GM20000 (cell line): ENCODE measurements at regions not wholly inside any gene's neighbourhood (a gene's known extent, or its start where the extent isn't known, plus 50 kb on each side); places are given as distances from the start of the nearest gene placed in this dataset.

Experiments used
- DNase-seq: peaks from one replicate; pipeline ENCODE4 v3.0.0; 2012; ENCODE audit warnings: low spot score
- CTCF ChIP-seq: IDR thresholded peaks from 2 replicates; pipeline ENCODE4 v1.5.1; 2012; ENCODE audit warnings: mild to moderate bottlenecking, control low read depth; ENCODE audit errors: extremely low read depth, missing control alignments

- DNase-seq = no peak
- no peak for TF ChIP-seq CTCF
Measured at GRCh38 chr11:93959663-93960062, 61.5 kb upstream of the HEPHL1 start.

GRCh38 chr11:93963072-93963471 is 58.1 kb upstream of the HEPHL1 start:
- DNase-seq = no peak
- no peak for TF ChIP-seq CTCF

- no peak for TF ChIP-seq CTCF
- DNase-seq = no peak
Measured at GRCh38 chr11:93967258-93967657, 53.9 kb upstream of the HEPHL1 start.

- TF ChIP-seq CTCF = no peak
- DNase-seq = no peak
Measured at GRCh38 chr11:93967944-93968343, 53.2 kb upstream of the HEPHL1 start.

GRCh38 chr11:93969925-93970922 is 50.9 kb upstream of the HEPHL1 start:
- no peak for TF ChIP-seq CTCF
- no peak for DNase-seq
